DND-41 (cell line): ENCODE measurements at regions not wholly inside any gene's neighbourhood (a gene's known extent, or its start where the extent isn't known, plus 50 kb on each side); places are given as distances from the start of the nearest gene placed in this dataset.

ENCODE experiments used
- EZH2 ChIP-seq: IDR thresholded peaks from 3 replicates; pipeline ENCODE4 v1.6.1; 2012; ENCODE audit warnings: borderline replicate concordance, low read depth, mild to moderate bottlenecking, moderate library complexity, low read length, inconsistent platforms; ENCODE audit not compliant: severe bottlenecking
- TF ChIP-seq, protein P1 (sequence below): IDR thresholded peaks from 2 replicates; pipeline ENCODE4 v1.5.1; 2012; ENCODE audit warnings: borderline replicate concordance, low read length, moderate library complexity, mild to moderate bottlenecking; ENCODE audit not compliant: poor library complexity, severe bottlenecking; ENCODE audit errors: extremely low read depth

DNA sequence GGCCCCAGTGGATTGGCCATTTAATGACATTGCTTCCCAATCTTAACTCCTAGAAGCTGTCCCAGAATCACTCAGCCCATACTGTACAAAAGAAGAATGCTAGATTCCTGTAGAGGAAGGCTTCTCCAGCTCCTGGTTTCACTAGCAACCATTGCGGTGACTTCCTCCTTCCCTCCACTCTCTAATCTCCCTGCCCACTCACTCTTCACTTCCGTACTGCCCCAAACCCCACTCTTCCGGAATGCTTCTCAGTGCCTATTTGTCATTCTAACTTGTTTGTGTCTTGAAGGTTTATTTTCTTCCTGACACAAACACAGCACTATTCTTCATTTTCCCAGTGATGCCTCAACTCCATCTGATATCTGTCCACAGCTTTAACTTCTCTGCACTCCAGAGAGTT, 97.1 kb upstream of the SPATA16 start:
- TF ChIP-seq, protein P1, sequence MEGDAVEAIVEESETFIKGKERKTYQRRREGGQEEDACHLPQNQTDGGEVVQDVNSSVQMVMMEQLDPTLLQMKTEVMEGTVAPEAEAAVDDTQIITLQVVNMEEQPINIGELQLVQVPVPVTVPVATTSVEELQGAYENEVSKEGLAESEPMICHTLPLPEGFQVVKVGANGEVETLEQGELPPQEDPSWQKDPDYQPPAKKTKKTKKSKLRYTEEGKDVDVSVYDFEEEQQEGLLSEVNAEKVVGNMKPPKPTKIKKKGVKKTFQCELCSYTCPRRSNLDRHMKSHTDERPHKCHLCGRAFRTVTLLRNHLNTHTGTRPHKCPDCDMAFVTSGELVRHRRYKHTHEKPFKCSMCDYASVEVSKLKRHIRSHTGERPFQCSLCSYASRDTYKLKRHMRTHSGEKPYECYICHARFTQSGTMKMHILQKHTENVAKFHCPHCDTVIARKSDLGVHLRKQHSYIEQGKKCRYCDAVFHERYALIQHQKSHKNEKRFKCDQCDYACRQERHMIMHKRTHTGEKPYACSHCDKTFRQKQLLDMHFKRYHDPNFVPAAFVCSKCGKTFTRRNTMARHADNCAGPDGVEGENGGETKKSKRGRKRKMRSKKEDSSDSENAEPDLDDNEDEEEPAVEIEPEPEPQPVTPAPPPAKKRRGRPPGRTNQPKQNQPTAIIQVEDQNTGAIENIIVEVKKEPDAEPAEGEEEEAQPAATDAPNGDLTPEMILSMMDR, result no peak
- TF ChIP-seq EZH2, result no peak
